Uterus (tissue), 3 donors: ENCODE measurements at regions not wholly inside any gene's neighbourhood (a gene's known extent, or its start where the extent isn't known, plus 50 kb on each side); places are given as distances from the start of the nearest gene placed in this dataset.

Experiments used
- DNase-seq, 2 donors: peaks; one replicate each; pipeline ENCODE4 v3.0.0-alpha.2; 2019 to 2020
- H3K27ac ChIP-seq, 2 donors: fragments of 200-600 bp; sonication (generic); 1 replicate in 1 of 2; 2 replicates in 1 of 2; pipeline ENCODE4 v1.5.1; 2016 to 2018
- H3K27me3 ChIP-seq, 2 donors: fragments of 200-600 bp; sonication (generic); one replicate each; pipeline ENCODE4 v1.5.1; 2018 to 2019; ENCODE audit warnings: control low read depth in 1 of 2
- H3K36me3 ChIP-seq, 2 donors: fragments of 200-600 bp; sonication (generic); one replicate each; pipeline ENCODE4 v1.5.1; 2019; ENCODE audit warnings: control low read depth in 1 of 2
- H3K4me1 ChIP-seq, 2 donors: fragments of 200-600 bp; sonication (generic); one replicate each; pipeline ENCODE4 v1.5.1; 2018 to 2019; ENCODE audit warnings: control low read depth in 1 of 2
- H3K4me3 ChIP-seq, 2 donors: fragments of 200-600 bp; sonication (generic); 1 replicate in 1 of 2; 2 replicates in 1 of 2; pipeline ENCODE4 v1.5.1; 2018 to 2019; ENCODE audit warnings: mild to moderate bottlenecking in 1 of 2
- H3K9me3 ChIP-seq, 2 donors: fragments of 200-600 bp; sonication (generic); one replicate each; pipeline ENCODE4 v1.5.1; 2019; ENCODE audit warnings: control low read depth in 1 of 2
- CTCF ChIP-seq, 4 experiments: fragments of 200-600 bp in 2 of 4; fragments of 450-650 bp in 2 of 4; sonication (generic) in 2 of 4; IDR thresholded peaks; one replicate each; pipeline ENCODE4 v1.5.1; 2016 to 2019; ENCODE audit warnings: antibody characterized with exemption in 4 of 4, mild to moderate bottlenecking in 2 of 4, moderate library complexity in 1 of 4
- POLR2A ChIP-seq, 2 donors: fragments of 450-650 bp; IDR thresholded peaks; one replicate each; pipeline ENCODE4 v1.6.1; 2016; ENCODE audit warnings: antibody characterized with exemption in 2 of 2, mild to moderate bottlenecking in 1 of 2, moderate library complexity in 1 of 2
- intact Hi-C: fragments of 100-400 bp; cut with DNase I; formaldehyde crosslinking; loops from one replicate; pipeline ENCODE4 v1.15.1; 2023; ENCODE audit warnings: low total_unique reads
- donor health status: DM: yes; HTN: yes; CAD: no.

- Histone ChIP-seq H3K27ac (no peak overlapping the region), H3K4me1 (no peaks in the 10 kb centered on the region), H3K36me3 (no peaks in the 10 kb centered on the region), H3K4me3 (no peak overlapping the region), H3K27me3 (no peaks in the 10 kb centered on the region), H3K9me3 (no peaks in the 10 kb centered on the region)
- intact Hi-C loops = no loop called here
- no peak for DNase-seq
- TF ChIP-seq POLR2A (IDR thresholded peaks at IDR 0.05) = no peak
- no peak for TF ChIP-seq CTCF (IDR thresholded peaks at IDR 0.05)
These were observed 84.4 kb upstream of the JAK1 start for GRCh38 chr1:65050735-65051134.

- intact Hi-C loops = no loop called here
These were observed 88.1 kb upstream of the JAK1 start for GRCh38 chr1:65054481-65054880.

GRCh38 chr1:65055747-65056146 lies 89.4 kb upstream of the JAK1 start:
- Histone ChIP-seq H3K27me3 (no peaks in the 10 kb centered on the region), H3K27ac (no peak overlapping the region), H3K36me3 (no peaks in the 10 kb centered on the region), H3K4me1 (peaks cover 0 to 6% of the 10 kb centered on the region in 2 donors), H3K9me3 (no peaks in the 10 kb centered on the region), H3K4me3 (no peak overlapping the region)
- intact Hi-C loops = no loop called here
- TF ChIP-seq POLR2A (IDR thresholded peaks at IDR 0.05) (no peak), CTCF (IDR thresholded peaks at IDR 0.05) (no peak)
- no peak for DNase-seq

More at GRCh38 chr1:65054481-65054880, 88.1 kb upstream of the JAK1 start:
- Histone ChIP-seq H3K4me3 (no peak overlapping the region), H3K27ac (no peak overlapping the region), H3K9me3 (no peaks in the 10 kb centered on the region), H3K36me3 (no peaks in the 10 kb centered on the region), H3K4me1 (peaks cover 0 to 6% of the 10 kb centered on the region in 2 donors), H3K27me3 (no peaks in the 10 kb centered on the region)
- no peak for TF ChIP-seq POLR2A (IDR thresholded peaks at IDR 0.05)
- TF ChIP-seq CTCF (IDR thresholded peaks at IDR 0.05) = no peak
- no peak for DNase-seq

GRCh38 chr1:65056234-65056633 lies 89.9 kb upstream of the JAK1 start:
- Histone ChIP-seq H3K27me3 (no peaks in the 10 kb centered on the region), H3K4me1 (peaks cover 0 to 6% of the 10 kb centered on the region in 2 donors), H3K9me3 (no peaks in the 10 kb centered on the region), H3K4me3 (no peak overlapping the region), H3K36me3 (no peaks in the 10 kb centered on the region), H3K27ac (no peak overlapping the region)
- no peak for DNase-seq
- intact Hi-C loops = no loop called here
- TF ChIP-seq POLR2A (IDR thresholded peaks at IDR 0.05) = no peak
- no peak for TF ChIP-seq CTCF (IDR thresholded peaks at IDR 0.05)

GRCh38 chr1:65056866-65057265 lies 90.5 kb upstream of the JAK1 start:
- Histone ChIP-seq H3K4me3 (no peak overlapping the region), H3K27ac (no peak overlapping the region), H3K36me3 (no peaks in the 10 kb centered on the region), H3K27me3 (no peaks in the 10 kb centered on the region), H3K4me1 (peaks cover 0 to 6% of the 10 kb centered on the region in 2 donors), H3K9me3 (no peaks in the 10 kb centered on the region)
- intact Hi-C loops = no loop called here
- TF ChIP-seq POLR2A (IDR thresholded peaks at IDR 0.05) (no peak), CTCF (IDR thresholded peaks at IDR 0.05) (no peak)
- no peak for DNase-seq
